Esophagus muscularis mucosa (tissue), 4 donors: ENCODE measurements at regions not wholly inside any gene's neighbourhood (a gene's known extent, or its start where the extent isn't known, plus 50 kb on each side); places are given as distances from the start of the nearest gene placed in this dataset.
"Not testable (repeated sequence)": the region's sequence is repeated elsewhere in the genome, so short reads cannot be mapped to it uniquely, and the experiment has no call there.

Experiments used
- DNase-seq: peaks from one replicate; pipeline ENCODE4 v3.0.0-alpha.2; 2017; ENCODE audit errors: extremely low spot score
- H3K27ac ChIP-seq, 4 donors: fragments of 200-600 bp; sonication (generic); replicated peaks in 1 of 4; 1 replicate in 3 of 4; 2 replicates in 1 of 4; pipeline ENCODE4 v1.5.1; 2016 to 2019; ENCODE audit warnings: mild to moderate bottlenecking in 1 of 4
- H3K27me3 ChIP-seq, 4 donors: fragments of 200-600 bp; sonication (generic); one replicate each; pipeline versions ENCODE4 v1.5.1 to v1.6.0; 2016 to 2019
- H3K36me3 ChIP-seq, 4 donors: fragments of 200-600 bp; sonication (generic); one replicate each; pipeline ENCODE4 v1.5.1; 2016 to 2019
- H3K4me1 ChIP-seq, 4 donors: fragments of 200-600 bp; sonication (generic); one replicate each; pipeline ENCODE4 v1.5.1; 2016 to 2019
- H3K4me3 ChIP-seq, 4 donors: fragments of 200-600 bp; sonication (generic); 1 replicate in 2 of 4; 2 replicates in 2 of 4; pipeline ENCODE4 v1.5.1; 2016 to 2019; ENCODE audit warnings: mild to moderate bottlenecking in 4 of 4, moderate library complexity in 1 of 4
- H3K9me3 ChIP-seq, 4 donors: fragments of 200-600 bp; sonication (generic); 1 replicate in 3 of 4; 2 replicates in 1 of 4; pipeline ENCODE4 v1.5.1; 2016 to 2019
- CTCF ChIP-seq, 3 experiments: fragments of 200-600 bp in 2 of 3; fragments of 450-650 bp in 1 of 3; sonication (generic) in 2 of 3; IDR thresholded peaks; one replicate each; pipeline ENCODE4 v1.5.1; 2017 to 2019; ENCODE audit warnings: antibody characterized with exemption in 3 of 3, mild to moderate bottlenecking in 2 of 3, moderate library complexity in 1 of 3
- EP300 ChIP-seq: sonication (generic); formaldehyde crosslinking; IDR thresholded peaks from one replicate; pipeline ENCODE4 v1.6.1; 2017; ENCODE audit warnings: antibody characterized with exemption
- POLR2A ChIP-seq: fragments of 450-650 bp; IDR thresholded peaks from one replicate; pipeline ENCODE4 v1.6.1; 2017; ENCODE audit warnings: antibody characterized with exemption, moderate library complexity, mild to moderate bottlenecking, low read depth
- POLR2AphosphoS5 ChIP-seq, 2 donors: sonication (generic); formaldehyde crosslinking; IDR thresholded peaks; one replicate each; pipeline ENCODE4 v1.6.1; 2017; ENCODE audit warnings: antibody characterized with exemption in 2 of 2
- WGBS: methylation state at CpG from one replicate; pipeline ENCODE4 v1.1.5; 2018; 5-methylcytosine and 5-hydroxymethylcytosine counted together
- intact Hi-C: fragments of 100-400 bp; cut with DNase I; formaldehyde crosslinking; loops from one replicate; pipeline ENCODE4 v1.15.1; 2023

- 89% methylated on average over 4 of the region's 4 CpGs for WGBS
- intact Hi-C loops = no loop called here
- H3K36me3 ChIP-seq = no peaks in the 10 kb centered on the region
- H3K4me3 ChIP-seq = no peak overlapping the region
- peaks cover 0 to 14% (median 8%) of the 10 kb centered on the region in 4 donors for H3K9me3 ChIP-seq
- DNase-seq = no peak
- H3K27me3 ChIP-seq = no peaks in the 10 kb centered on the region
- H3K4me1 ChIP-seq = peaks cover 0 to 7% (median 4%) of the 10 kb centered on the region in 4 donors
- H3K27ac ChIP-seq = no peak overlapping the region
- TF ChIP-seq EP300 (no peak), POLR2AphosphoS5 (IDR thresholded peaks at IDR 0.05) (no peak), CTCF (IDR thresholded peaks at IDR 0.05) (no peak), POLR2A (no peak)
Measured at GRCh38 chr10:78605800-78606350, 462.9 kb upstream of the ZMIZ1 start.

DNA sequence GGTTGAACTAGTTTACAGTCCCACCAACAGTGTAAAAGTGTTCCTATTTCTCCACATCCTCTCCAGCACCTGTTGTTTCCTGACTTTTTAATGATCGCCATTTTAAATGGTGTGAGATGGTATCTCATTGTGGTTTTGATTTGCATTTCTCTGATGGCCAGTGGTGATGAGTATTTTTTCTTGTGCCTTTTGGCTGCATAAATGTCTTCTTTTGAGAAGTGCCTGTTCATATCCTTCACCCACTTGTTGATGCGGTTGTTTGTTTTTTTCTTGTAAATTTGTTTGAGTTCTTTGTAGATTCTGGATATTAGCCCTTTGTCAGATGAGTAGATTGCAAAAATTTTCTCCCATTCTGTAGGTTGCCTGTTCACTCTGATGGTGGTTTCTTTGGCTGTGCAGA is 462.0 kb upstream of the ZMIZ1 start:
- H3K9me3 ChIP-seq = peaks cover 0 to 14% (median 8%) of the 10 kb centered on the region in 4 donors
- 94% methylated on average over 2 of the region's 2 CpGs for WGBS

DNA sequence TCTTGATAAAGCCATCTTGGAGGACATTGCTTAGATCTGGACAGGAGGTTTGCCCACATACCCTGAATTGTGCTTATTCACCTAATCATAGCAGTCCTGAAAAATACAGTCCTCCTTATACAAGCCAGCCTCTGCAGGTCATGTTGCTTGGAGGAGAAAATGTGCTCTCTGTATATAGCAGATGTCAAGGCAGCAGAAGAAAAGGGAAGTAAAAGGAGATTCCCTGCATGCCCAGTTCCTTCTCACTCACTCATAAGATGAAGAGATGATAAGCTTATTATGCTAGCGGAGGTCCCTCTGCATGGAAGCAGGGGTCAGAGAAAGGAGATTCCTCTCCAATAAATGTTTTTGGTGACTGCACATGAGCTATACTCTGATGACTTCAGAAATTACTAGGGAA is 458.8 kb upstream of the ZMIZ1 start:
- intact Hi-C loops = no loop called here
- H3K4me3 ChIP-seq = no peak overlapping the region
- H3K27ac ChIP-seq = no peak overlapping the region

More for the DNA sequence above, 462.0 kb upstream of the ZMIZ1 start:
- DNase-seq, H3K27ac ChIP-seq, H3K27me3 ChIP-seq, H3K4me3 ChIP-seq, H3K36me3 ChIP-seq, intact Hi-C loops: not testable (repeated sequence)
- peaks cover 0 to 14% (median 11%) of the 10 kb centered on the region in 4 donors for H3K4me1 ChIP-seq

GRCh38 chr10:78613132-78613531 is 455.6 kb upstream of the ZMIZ1 start:
- TF ChIP-seq EP300 (no peak), CTCF (IDR thresholded peaks at IDR 0.05) (no peak), POLR2A (no peak), POLR2AphosphoS5 (IDR thresholded peaks at IDR 0.05) (no peak)
- Histone ChIP-seq H3K9me3 (peaks cover 0 to 14% (median 8%) of the 10 kb centered on the region in 4 donors), H3K27ac (no peak overlapping the region), H3K27me3 (no peaks in the 10 kb centered on the region), H3K36me3 (no peaks in the 10 kb centered on the region), H3K4me3 (no peak overlapping the region), H3K4me1 (peaks cover 0 to 22% (median 11%) of the 10 kb centered on the region in 4 donors)
- intact Hi-C loops = no loop called here
- DNase-seq = no peak

More for the DNA sequence above, 458.8 kb upstream of the ZMIZ1 start:
- Histone ChIP-seq H3K4me1 (peaks cover 0 to 14% (median 11%) of the 10 kb centered on the region in 4 donors), H3K27me3 (no peaks in the 10 kb centered on the region), H3K9me3 (peaks cover 0 to 14% (median 8%) of the 10 kb centered on the region in 4 donors), H3K36me3 (no peaks in the 10 kb centered on the region)
- no peak for TF ChIP-seq CTCF (IDR thresholded peaks at IDR 0.05)
- no peak for TF ChIP-seq POLR2A
- no peak for TF ChIP-seq EP300
- TF ChIP-seq POLR2AphosphoS5 (IDR thresholded peaks at IDR 0.05) = no peak
- 75% methylated on average over 1 of the region's 1 CpG for WGBS
- no peak for DNase-seq

- Histone ChIP-seq H3K27me3 (no peaks in the 10 kb centered on the region), H3K4me3 (no peak overlapping the region), H3K36me3 (no peaks in the 10 kb centered on the region), H3K4me1 (peaks cover 0 to 30% (median 15%) of the 10 kb centered on the region in 4 donors), H3K9me3 (peaks cover 0 to 8% (median 1%) of the 10 kb centered on the region in 4 donors), H3K27ac (no peak overlapping the region)
- intact Hi-C loops = no loop called here
- 86% methylated on average over 4 of the region's 4 CpGs for WGBS
- no peak for DNase-seq
- no peak for TF ChIP-seq POLR2AphosphoS5 (IDR thresholded peaks at IDR 0.05)
- no peak for TF ChIP-seq EP300
- no peak for TF ChIP-seq CTCF (IDR thresholded peaks at IDR 0.05)
- no peak for TF ChIP-seq POLR2A
Measured at GRCh38 chr10:78614267-78614666, 454.5 kb upstream of the ZMIZ1 start.
